Stimulated activated CD4-positive, alpha-beta T cell treated with anti-CD3 and anti-CD28 coated beads, Interleukin-12 subunit alpha, Interleukin-12 subunit beta, amount 100 ng/mL, for 48 hours (primary cell): ENCODE measurements at regions not wholly inside any gene's neighbourhood (a gene's known extent, or its start where the extent isn't known, plus 50 kb on each side); places are given as distances from the start of the nearest gene placed in this dataset.
"Not testable (repeated sequence)": the region's sequence is repeated elsewhere in the genome, so short reads cannot be mapped to it uniquely, and the experiment has no call there.

ENCODE experiments used
- DNase-seq, 3 donors: peaks; one replicate each; pipeline ENCODE4 v3.0.0-alpha.2; 2020; ENCODE audit warnings: low read depth in 2 of 3, low spot score in 1 of 3

- DNase-seq = no peak
Observed at GRCh38 chr5:74500110-74500917, 140.2 kb downstream of the ENC1 start.

DNA sequence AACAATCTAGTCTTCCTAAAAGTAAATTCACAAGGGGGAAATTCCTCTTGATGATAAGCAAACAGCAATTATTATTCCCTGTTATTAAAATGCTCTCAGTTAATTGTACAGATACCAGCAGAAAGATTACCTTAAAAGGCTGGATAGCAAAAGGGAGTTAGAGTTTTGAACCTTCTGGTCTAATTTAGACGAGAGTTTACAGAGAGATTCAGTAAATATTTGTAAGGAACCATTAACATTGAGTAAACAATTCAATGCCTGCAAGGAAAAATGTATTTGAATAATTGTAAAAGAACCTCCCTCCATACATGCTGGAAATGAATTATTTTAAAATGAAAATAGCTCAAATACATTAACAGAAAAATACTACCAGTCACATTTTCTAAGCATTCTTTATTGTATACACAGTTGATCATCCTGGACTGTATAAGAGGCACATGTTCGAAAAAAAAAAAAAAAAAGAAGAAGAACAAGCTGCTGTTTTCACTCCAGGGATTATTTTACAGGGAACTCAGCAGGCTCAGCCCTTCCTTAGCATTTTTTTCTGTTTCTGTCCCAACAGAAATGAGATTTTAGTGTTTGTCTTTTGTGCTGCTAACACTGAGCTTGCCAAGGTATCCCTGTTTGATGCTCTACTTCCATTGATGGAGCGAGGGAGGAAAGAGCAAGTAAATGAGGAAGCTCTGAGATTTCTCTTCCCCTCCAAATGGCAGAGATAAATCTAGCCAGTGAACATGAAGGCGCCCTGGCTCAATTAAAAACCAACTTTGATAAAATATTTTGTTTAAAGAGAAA, 141.1 kb downstream of the ENC1 start:
- DNase-seq = no peak

GRCh38 chr5:74497706-74498105, 142.8 kb downstream of the ENC1 start:
- DNase-seq = no peak

- no peak for DNase-seq
Observed at GRCh38 chr5:74493411-74493810, 147.1 kb downstream of the ENC1 start.

- DNase-seq = no peak
Observed at GRCh38 chr5:74492230-74492629, 148.3 kb downstream of the ENC1 start.

- DNase-seq = no peak
Observed at GRCh38 chr5:74491586-74491985, 148.9 kb downstream of the ENC1 start.

- DNase-seq = no peak
Observed at GRCh38 chr5:74490814-74491213, 149.7 kb downstream of the ENC1 start.

DNA sequence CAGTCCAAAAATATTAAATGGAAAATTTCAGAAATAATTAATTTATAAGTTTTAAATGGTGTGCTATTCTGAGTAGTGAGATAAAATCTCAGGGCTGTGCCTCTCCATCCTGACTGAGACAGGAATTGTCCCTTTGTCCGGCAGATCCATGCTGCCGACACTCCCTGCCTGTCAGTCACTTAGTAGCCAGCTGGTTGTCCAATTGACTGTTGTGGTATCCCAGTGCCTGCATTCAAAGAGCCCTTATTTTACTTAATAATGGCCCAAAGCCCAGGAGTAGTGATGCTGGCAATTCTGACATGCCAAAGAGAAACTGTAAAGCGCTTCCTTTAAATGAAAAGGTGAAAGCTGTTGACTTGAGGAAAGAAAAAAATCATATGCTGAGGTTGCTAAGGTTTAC, 157.5 kb downstream of the ENC1 start:
- DNase-seq = no peak

DNA sequence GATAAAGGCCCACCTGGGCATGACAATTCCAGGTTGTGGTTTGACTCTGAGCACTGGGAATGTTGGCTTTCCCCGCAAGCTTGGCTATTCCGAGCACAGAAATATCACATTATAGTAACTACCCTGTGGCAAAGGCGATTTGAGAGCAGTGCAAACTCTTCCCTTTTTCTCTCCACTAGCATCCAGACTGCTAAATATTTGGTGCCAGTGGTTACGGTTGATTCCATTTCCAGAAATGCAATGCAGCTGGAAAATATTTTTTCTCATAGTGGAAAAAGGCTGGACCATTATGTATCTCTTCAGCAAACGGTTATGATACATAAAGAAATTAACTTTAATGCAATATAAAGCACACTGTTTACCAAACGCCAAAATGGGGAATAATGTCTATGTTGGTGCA, 158.0 kb downstream of the ENC1 start:
- DNase-seq = no peak

DNA sequence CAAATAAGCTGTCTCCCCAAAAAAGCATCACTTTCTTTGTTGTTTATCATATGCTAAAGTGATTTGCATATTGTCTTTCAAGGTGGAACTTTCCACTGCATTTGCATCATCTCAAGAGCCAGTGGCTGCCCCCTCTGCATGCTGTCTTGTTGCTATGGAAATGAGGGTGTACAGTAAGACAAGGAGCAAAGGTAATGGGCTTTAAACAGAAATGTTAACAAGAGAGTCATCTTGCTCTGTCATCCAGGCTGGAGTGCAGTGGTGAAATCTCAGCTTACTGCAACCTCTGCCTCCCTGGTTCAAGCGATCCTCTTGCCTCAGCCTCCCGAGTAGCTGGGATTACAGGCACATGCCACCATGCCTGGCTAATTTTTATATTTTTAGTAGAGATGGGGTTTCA, 159.2 kb downstream of the ENC1 start:
- not testable (repeated sequence) for DNase-seq

DNA sequence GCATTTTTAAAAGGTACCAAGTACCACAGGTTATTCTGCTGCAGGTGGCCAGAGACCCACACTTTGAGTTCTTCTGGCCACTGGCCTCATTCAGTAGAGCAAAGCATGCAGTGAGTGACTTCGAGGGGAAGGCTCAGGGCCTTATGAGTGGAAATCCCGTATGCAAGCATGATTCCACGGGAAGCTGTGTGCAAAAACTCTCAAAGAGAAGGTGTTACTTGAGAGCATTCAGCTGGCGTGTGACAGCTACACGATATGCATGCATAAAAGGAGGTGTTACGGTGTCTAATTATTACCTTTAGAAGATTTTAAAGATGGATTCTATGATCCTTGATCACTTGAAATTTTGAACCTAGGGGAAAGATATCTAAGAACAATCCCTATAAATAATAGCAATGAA, 160.3 kb downstream of the ENC1 start:
- no peak for DNase-seq

GRCh38 chr5:74478328-74478727, 162.2 kb downstream of the ENC1 start:
- DNase-seq = no peak

GRCh38 chr5:74477761-74478160, 162.8 kb downstream of the ENC1 start:
- no peak for DNase-seq

DNA sequence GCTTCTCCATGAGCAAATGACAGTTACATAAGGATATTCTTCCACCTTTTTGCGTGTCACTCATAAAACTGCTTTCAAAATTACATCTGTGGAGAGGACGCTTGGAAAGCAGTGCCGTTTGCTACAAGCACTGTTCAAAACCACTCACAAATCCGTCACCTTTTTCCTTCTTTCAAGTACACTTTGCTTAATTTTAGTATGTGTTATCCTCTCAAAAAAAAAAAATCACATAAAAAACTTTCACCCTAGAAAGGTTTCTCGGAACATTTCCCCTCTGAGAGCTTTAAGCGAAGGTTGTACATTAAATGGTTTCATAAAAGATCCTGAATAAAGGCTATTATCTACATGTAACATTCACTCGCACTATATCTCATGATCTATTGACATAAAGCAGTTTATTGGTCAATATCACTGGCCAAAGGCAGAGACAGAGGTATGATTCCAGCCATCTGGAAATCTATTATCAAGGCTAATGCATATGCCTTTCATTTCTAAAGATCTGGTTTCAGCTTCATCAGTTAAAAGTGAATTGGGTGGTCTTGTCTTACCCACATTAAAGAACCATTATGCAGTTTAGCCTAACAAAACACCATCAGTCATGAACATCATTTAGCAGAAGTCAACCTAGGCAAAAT, 163.6 kb downstream of the ENC1 start:
- DNase-seq = no peak

GRCh38 chr5:74476046-74476818, 164.3 kb downstream of the ENC1 start:
- no peak for DNase-seq

DNA sequence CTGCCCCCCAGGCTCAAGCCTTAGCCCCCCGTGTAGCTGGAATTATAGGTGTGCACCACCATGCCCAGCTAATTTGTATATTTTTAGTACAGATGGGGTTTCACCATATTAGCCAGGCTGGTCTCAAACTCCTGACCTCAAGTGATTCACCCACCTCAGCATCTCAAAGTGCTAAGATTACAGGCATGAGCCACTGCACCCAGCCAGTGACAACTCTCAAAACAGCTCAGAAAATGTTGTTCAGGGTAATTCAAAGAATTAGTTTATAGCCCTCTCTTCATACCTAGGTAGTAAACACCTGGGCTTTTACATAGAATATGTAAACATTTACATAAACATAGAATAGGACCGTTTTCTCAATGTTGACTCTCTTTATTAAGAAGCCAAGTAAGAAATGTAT, 168.7 kb downstream of the ENC1 start:
- DNase-seq = no peak

DNA sequence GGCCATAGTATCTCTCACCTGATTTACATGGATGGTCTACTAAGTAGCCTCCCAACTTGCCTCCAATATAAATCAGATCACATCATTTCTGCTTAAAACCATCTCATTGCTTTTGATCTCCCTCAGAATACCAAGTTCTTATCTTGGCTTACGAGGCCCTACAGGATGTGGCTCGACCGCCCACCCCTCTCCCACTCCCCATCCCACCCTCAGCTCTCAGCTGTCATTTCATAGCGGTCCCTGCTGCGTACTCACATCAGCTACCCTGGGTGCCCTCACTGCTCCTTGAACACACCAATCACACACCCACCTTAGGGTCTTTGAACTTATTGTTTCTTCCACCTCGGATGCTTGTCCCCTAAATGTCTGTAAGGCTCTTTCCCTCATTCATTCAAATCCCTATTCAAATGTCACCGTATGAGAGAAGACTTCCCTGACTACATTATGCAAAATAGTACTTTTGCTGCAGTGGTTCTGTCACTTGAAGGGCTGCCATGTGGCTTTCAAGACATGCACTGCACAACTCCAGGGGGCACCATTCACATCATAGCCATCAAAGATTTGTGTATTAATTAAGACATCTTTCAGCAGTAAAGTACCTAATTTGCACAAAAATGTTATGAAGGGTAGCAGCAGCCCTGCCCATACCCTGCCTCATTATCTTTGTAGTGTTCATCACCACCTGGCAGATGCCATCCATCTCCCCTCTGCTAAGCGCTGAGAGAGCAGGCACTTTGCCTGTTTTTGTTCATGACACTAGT, 171.1 kb downstream of the ENC1 start:
- DNase-seq = no peak

GRCh38 chr5:74468421-74468820, 172.1 kb downstream of the ENC1 start:
- no peak for DNase-seq

DNA sequence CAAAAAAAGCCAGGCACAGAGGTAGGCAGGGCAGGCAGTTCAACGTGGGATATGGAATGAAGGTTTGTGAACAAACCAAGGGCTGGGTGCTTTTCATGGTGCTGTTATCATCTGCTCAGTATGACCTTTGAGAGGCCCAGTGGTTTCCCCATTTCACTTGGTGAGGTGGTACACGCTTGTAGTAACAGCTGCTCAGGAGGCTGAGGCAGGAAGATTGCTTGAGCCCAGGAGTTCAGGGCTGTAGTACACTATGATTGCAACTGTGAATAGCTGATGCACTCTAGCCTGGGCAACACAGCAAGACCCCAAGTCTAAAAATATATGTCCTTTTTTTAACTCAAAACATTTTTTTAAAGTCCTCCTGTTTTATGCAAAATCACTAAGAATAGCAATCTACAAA, 174.8 kb downstream of the ENC1 start:
- no peak for DNase-seq

GRCh38 chr5:74464512-74465209, 175.9 kb downstream of the ENC1 start:
- no peak for DNase-seq
